GM12878 (cell line): ENCODE measurements at regions not wholly inside any gene's neighbourhood (a gene's known extent, or its start where the extent isn't known, plus 50 kb on each side); places are given as distances from the start of the nearest gene placed in this dataset.

Source experiments
- ATAC-seq: fragments of 200-7000 bp; cut with Tn5 transposase; 3 replicates; pipeline ENCODE4 v1.9.1; 2020; ENCODE audit warnings: mild to moderate bottlenecking, moderate library complexity
- BruUV-seq: library from RNA; stranded (reverse); fragments of 400-500 nt; replicated peaks from 2 replicates; lab custom pipeline; 2021; lab: Mats Ljungman, UMichigan
- CTCF ChIA-PET: fragments of 300-600 bp; sonication (Branson Sonifier 250); formaldehyde crosslinking; extraction: SDS; loops from one replicate; lab custom pipeline; 2021; ENCODE audit warnings: inconsistent platforms; lab: Yijun Ruan, JAX
- POLR2A ChIA-PET: fragments of 350-600 bp; formaldehyde crosslinking; extraction: SDS; loops from one replicate; lab custom pipeline; 2021; ENCODE audit warnings: inconsistent platforms; lab: Charles Lee
- RAD21 ChIA-PET: fragments of 300-600 bp; sonication (Branson Sonifier 250); formaldehyde crosslinking; loops from one replicate; lab custom pipeline; 2023; ENCODE audit warnings: antibody characterized with exemption; ENCODE audit not compliant: unreplicated experiment; lab: Charles Lee
- SMC1A ChIA-PET: fragments of 300-600 bp; sonication (Branson Sonifier 250); formaldehyde crosslinking; loops from one replicate; lab custom pipeline; 2023; ENCODE audit not compliant: unreplicated experiment, uncharacterized antibody; lab: Charles Lee
- DNase-seq: peaks from one replicate; pipeline ENCODE4 v3.0.0-alpha.2; 2011; ENCODE audit warnings: low read depth, low spot score
- FAIRE-seq: peaks from 3 replicates; lab custom pipeline; 2011; peaks lifted over from hg19 to GRCh38; lab: Jason Lieb, UNC
- H2AFZ ChIP-seq: 2 replicates; pipeline ENCODE4 v1.6.0; 2011; ENCODE audit warnings: low read depth, low read length, control low read depth; ENCODE audit not compliant: control insufficient read depth
- H3K27ac ChIP-seq: 2 replicates; pipeline ENCODE4 v1.5.1; 2011; ENCODE audit warnings: control low read depth; ENCODE audit not compliant: control insufficient read depth, insufficient read depth
- H3K27me3 ChIP-seq, 2 experiments: replicated peaks in 1 of 2; 2 replicates each; pipeline versions ENCODE4 v1.6.0 to v1.6.1; 2011; ENCODE audit warnings: low read length in 1 of 2; ENCODE audit not compliant: control insufficient read depth in 2 of 2, insufficient read depth in 2 of 2
- H3K36me3 ChIP-seq, 2 experiments: 2 replicates each; pipeline ENCODE4 v1.5.1; 2011; ENCODE audit warnings: low read length in 1 of 2; ENCODE audit not compliant: control insufficient read depth in 2 of 2, insufficient read depth in 2 of 2
- H3K4me1 ChIP-seq: 2 replicates; pipeline ENCODE4 v1.6.1; 2011; ENCODE audit warnings: mild to moderate bottlenecking, low read length, moderate library complexity, mixed read lengths; ENCODE audit not compliant: control insufficient read depth, insufficient read depth
- H3K4me2 ChIP-seq: 2 replicates; pipeline ENCODE4 v1.6.0; 2011; ENCODE audit warnings: control low read depth; ENCODE audit not compliant: control insufficient read depth, insufficient read depth
- H3K4me3 ChIP-seq: fragments of 200-600 bp; sonication (generic); 2 replicates; pipeline ENCODE4 v1.5.1; 2016
- H3K79me2 ChIP-seq: 2 replicates; pipeline ENCODE4 v1.6.0; 2011; ENCODE audit warnings: low read length; ENCODE audit not compliant: control insufficient read depth, insufficient read depth
- H3K9ac ChIP-seq: 2 replicates; pipeline ENCODE4 v1.8.0; 2011; ENCODE audit warnings: low read length, control low read depth, mixed read lengths; ENCODE audit not compliant: control insufficient read depth, insufficient read depth
- H3K9me3 ChIP-seq: replicated peaks from 3 replicates; pipeline ENCODE4 v1.5.1; 2011; ENCODE audit warnings: mild to moderate bottlenecking, low read length; ENCODE audit not compliant: control insufficient read depth, insufficient read depth
- H4K20me1 ChIP-seq: 2 replicates; pipeline ENCODE4 v1.6.0; 2011; ENCODE audit not compliant: control insufficient read depth, insufficient read depth
- CREB1 ChIP-seq: IDR thresholded peaks from 2 replicates; pipeline ENCODE4 v1.6.1; 2012; ENCODE audit warnings: low read depth, mild to moderate bottlenecking, inconsistent platforms
- EED ChIP-seq: sonication (generic); IDR thresholded peaks from 2 replicates; pipeline ENCODE4 v1.6.1; 2016; ENCODE audit warnings: antibody characterized with exemption, low read depth
- EZH2 ChIP-seq: IDR thresholded peaks from 2 replicates; pipeline ENCODE4 v1.6.1; 2012; ENCODE audit warnings: low read depth, mild to moderate bottlenecking, control low read depth, inconsistent platforms, low read length, borderline replicate concordance; ENCODE audit not compliant: control insufficient read depth
- MYB ChIP-seq: fragments of 150-350 bp; IDR thresholded peaks from 2 replicates; pipeline ENCODE4 v1.6.1; 2014; ENCODE audit warnings: mild to moderate bottlenecking, low read depth, low read length, borderline replicate concordance
- MYC ChIP-seq: IDR thresholded peaks from 2 replicates; pipeline ENCODE4 v1.6.1; 2011; ENCODE audit warnings: mild to moderate bottlenecking, low read length, moderate library complexity, inconsistent platforms; ENCODE audit not compliant: insufficient read depth, insufficient replicate concordance, insufficient read length, severe bottlenecking
- NFYA ChIP-seq: IDR thresholded peaks from 2 replicates; pipeline ENCODE4 v1.6.1; 2011; ENCODE audit warnings: low read depth, mild to moderate bottlenecking, low read length, improper control_type of control experiment, borderline replicate concordance
- NR2F1 ChIP-seq: fragments of 450-650 bp; conservative IDR thresholded peaks from 2 replicates; pipeline ENCODE4 v1.6.1; 2017; ENCODE audit warnings: mild to moderate bottlenecking
- RAD51 ChIP-seq: fragments of 450-650 bp; IDR thresholded peaks from 2 replicates; pipeline ENCODE4 v1.6.1; 2016; ENCODE audit warnings: moderate library complexity, mild to moderate bottlenecking, inconsistent platforms
- RUNX3 ChIP-seq: IDR thresholded peaks from 2 replicates; pipeline ENCODE4 v1.6.1; 2012; ENCODE audit warnings: low read length, inconsistent platforms
- SIX5 ChIP-seq: IDR thresholded peaks from 2 replicates; pipeline ENCODE4 v1.6.1; 2011; ENCODE audit warnings: mild to moderate bottlenecking, low read depth, low read length, moderate library complexity; ENCODE audit not compliant: severe bottlenecking
- SPI1 ChIP-seq: IDR thresholded peaks from 2 replicates; pipeline ENCODE4 v1.6.1; 2011; ENCODE audit warnings: low read depth, mild to moderate bottlenecking, low read length, moderate library complexity, borderline replicate concordance; ENCODE audit not compliant: insufficient read depth
- SUPT20H ChIP-seq: IDR thresholded peaks from 2 replicates; pipeline ENCODE4 v1.6.1; 2011; ENCODE audit warnings: low read depth, mild to moderate bottlenecking, low read length, moderate library complexity, borderline replicate concordance; ENCODE audit not compliant: control insufficient read depth
- YBX1 ChIP-seq: fragments of 450-650 bp; IDR thresholded peaks from 2 replicates; pipeline ENCODE4 v1.6.1; 2016; ENCODE audit warnings: antibody characterized with exemption
- ZBTB33 ChIP-seq: fragments of 450-650 bp; IDR thresholded peaks from 2 replicates; pipeline ENCODE4 v1.6.1; 2017; ENCODE audit warnings: mild to moderate bottlenecking
- WGBS: methylation state at CpG from one replicate; pipeline ENCODE4 v1.1.6; 2016; ENCODE audit warnings: low lambda C conversion rate; ENCODE audit not compliant: insufficient replicate concordance, insufficient coverage; ENCODE audit errors: missing lambda C conversion rate; 5-methylcytosine and 5-hydroxymethylcytosine counted together
- in situ Hi-C: fragments of 300-500 bp; cut with MboI; formaldehyde crosslinking; loops from 9 replicates; pipeline ENCODE4 v1.14.3; 2018; ENCODE audit warnings: mixed read lengths
- intact Hi-C: fragments of 100-400 bp; cut with micrococcal nuclease; formaldehyde crosslinking; loops from one replicate; pipeline ENCODE4 v1.14.2; 2022; ENCODE audit not compliant: unreplicated experiment
- TF ChIP-seq, protein P1 (sequence below): fragments of 450-650 bp; IDR thresholded peaks from 2 replicates; pipeline ENCODE4 v1.6.1; 2017; ENCODE audit warnings: mild to moderate bottlenecking, moderate library complexity
- TF ChIP-seq, protein P2 (sequence below): fragments of 450-650 bp; formaldehyde crosslinking; IDR thresholded peaks from 2 replicates; pipeline ENCODE4 v1.5.0; 2022; ENCODE audit warnings: mild to moderate bottlenecking, missing genetic modification characterization

- no peaks in the 10 kb centered on the region for H3K9me3 ChIP-seq
- no peaks in the 10 kb centered on the region; a peak in 3 of 4 replicates for H3K27me3 ChIP-seq
- POLR2A ChIA-PET = no interaction called here
- no TSS peak for BruUV-seq
- H3K79me2 ChIP-seq = no peaks in the 10 kb centered on the region
- H3K9ac ChIP-seq = no peak overlapping the region
- no peak overlapping the region for H3K4me2 ChIP-seq
- RAD21 ChIA-PET = interaction anchor here (1.8 kb wide), 1 partner anchor 9 kb away, joined by 4 read pairs; no protein-coding TSS in a partner anchor
- DNase-seq (no peak), ATAC-seq (no peak), FAIRE-seq (no peak)
- CTCF ChIA-PET = interaction anchor here (1.5 kb wide), 1 partner anchor 38 kb away, joined by 4 read pairs; no protein-coding TSS in a partner anchor
- SMC1A ChIA-PET = interaction anchor here (0.7 kb wide), 1 partner anchor 79 kb away, joined by 3 read pairs; no protein-coding TSS in a partner anchor
- no peak overlapping the region for H2AFZ ChIP-seq
- H3K4me3 ChIP-seq = no peak overlapping the region
- no peaks in the 10 kb centered on the region for H3K4me1 ChIP-seq
- intact Hi-C loops = no loop called here
- H3K27ac ChIP-seq = no peak overlapping the region
- no peaks in the 10 kb centered on the region for H3K36me3 ChIP-seq
- in situ Hi-C loops = no loop called here
- WGBS = 42% methylated on average over 8 of the region's 8 CpGs
- no peaks in the 10 kb centered on the region for H4K20me1 ChIP-seq
- TF ChIP-seq YBX1 (no peak), RAD51 (no peak), MYB (no peak), SIX5 (no peak), NFYA (no peak), MYC (no peak), CREB1 (no peak), EZH2 (no peak), RUNX3 (no peak), SUPT20H (no peak), SPI1 (no peak), NR2F1 (no peak), EED (no peak), ZBTB33 (no peak)
- TF ChIP-seq, protein P1, sequence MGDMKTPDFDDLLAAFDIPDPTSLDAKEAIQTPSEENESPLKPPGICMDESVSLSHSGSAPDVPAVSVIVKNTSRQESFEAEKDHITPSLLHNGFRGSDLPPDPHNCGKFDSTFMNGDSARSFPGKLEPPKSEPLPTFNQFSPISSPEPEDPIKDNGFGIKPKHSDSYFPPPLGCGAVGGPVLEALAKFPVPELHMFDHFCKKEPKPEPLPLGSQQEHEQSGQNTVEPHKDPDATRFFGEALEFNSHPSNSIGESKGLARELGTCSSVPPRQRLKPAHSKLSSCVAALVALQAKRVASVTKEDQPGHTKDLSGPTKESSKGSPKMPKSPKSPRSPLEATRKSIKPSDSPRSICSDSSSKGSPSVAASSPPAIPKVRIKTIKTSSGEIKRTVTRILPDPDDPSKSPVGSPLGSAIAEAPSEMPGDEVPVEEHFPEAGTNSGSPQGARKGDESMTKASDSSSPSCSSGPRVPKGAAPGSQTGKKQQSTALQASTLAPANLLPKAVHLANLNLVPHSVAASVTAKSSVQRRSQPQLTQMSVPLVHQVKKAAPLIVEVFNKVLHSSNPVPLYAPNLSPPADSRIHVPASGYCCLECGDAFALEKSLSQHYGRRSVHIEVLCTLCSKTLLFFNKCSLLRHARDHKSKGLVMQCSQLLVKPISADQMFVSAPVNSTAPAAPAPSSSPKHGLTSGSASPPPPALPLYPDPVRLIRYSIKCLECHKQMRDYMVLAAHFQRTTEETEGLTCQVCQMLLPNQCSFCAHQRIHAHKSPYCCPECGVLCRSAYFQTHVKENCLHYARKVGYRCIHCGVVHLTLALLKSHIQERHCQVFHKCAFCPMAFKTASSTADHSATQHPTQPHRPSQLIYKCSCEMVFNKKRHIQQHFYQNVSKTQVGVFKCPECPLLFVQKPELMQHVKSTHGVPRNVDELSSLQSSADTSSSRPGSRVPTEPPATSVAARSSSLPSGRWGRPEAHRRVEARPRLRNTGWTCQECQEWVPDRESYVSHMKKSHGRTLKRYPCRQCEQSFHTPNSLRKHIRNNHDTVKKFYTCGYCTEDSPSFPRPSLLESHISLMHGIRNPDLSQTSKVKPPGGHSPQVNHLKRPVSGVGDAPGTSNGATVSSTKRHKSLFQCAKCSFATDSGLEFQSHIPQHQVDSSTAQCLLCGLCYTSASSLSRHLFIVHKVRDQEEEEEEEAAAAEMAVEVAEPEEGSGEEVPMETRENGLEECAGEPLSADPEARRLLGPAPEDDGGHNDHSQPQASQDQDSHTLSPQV = no peak
- TF ChIP-seq, protein P2, sequence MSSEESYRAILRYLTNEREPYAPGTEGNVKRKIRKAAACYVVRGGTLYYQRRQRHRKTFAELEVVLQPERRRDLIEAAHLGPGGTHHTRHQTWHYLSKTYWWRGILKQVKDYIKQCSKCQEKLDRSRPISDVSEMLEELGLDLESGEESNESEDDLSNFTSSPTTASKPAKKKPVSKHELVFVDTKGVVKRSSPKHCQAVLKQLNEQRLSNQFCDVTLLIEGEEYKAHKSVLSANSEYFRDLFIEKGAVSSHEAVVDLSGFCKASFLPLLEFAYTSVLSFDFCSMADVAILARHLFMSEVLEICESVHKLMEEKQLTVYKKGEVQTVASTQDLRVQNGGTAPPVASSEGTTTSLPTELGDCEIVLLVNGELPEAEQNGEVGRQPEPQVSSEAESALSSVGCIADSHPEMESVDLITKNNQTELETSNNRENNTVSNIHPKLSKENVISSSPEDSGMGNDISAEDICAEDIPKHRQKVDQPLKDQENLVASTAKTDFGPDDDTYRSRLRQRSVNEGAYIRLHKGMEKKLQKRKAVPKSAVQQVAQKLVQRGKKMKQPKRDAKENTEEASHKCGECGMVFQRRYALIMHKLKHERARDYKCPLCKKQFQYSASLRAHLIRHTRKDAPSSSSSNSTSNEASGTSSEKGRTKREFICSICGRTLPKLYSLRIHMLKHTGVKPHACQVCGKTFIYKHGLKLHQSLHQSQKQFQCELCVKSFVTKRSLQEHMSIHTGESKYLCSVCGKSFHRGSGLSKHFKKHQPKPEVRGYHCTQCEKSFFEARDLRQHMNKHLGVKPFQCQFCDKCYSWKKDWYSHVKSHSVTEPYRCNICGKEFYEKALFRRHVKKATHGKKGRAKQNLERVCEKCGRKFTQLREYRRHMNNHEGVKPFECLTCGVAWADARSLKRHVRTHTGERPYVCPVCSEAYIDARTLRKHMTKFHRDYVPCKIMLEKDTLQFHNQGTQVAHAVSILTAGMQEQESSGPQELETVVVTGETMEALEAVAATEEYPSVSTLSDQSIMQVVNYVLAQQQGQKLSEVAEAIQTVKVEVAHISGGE (CRISPR knock-in tag) = no peak
Measured at GRCh38 chr2:237192881-237193280, 107.2 kb downstream of the COPS8 start.
